ENCODE measurements at regions not wholly inside any gene's neighbourhood (a gene's known extent, or its start where the extent isn't known, plus 50 kb on each side); places are given as distances from the start of the nearest gene placed in this dataset.

GRCh38 chrX:46446727-46447378 lies 98.4 kb downstream of the ZNF674 start (continued):
- TF ChIP-seq CREB3 (CRISPR knock-in tag; IDR thresholded peaks at IDR 0.05) = no peak
- TF ChIP-seq ZNF510 (CRISPR knock-in tag; IDR thresholded peaks at IDR 0.05; ENCODE audit: low read depth) = no peak
- no peak for TF ChIP-seq FOXA3 (CRISPR knock-in tag; IDR thresholded peaks at IDR 0.05)
- no peak for TF ChIP-seq CREBL2 (CRISPR knock-in tag; IDR thresholded peaks at IDR 0.05; ENCODE audit: borderline replicate concordance)
- no peak for TF ChIP-seq SMARCC2 (IDR thresholded peaks at IDR 0.05)

- H3K27me3 ChIP-seq (ENCODE audit: control insufficient read depth in 1 of 2, insufficient read depth in 2 of 2, low read length in 2 of 2) = no peaks in the 10 kb centered on the region
- no TSS peak for BruUV-seq (replicated peaks)
- H3K9me3 ChIP-seq (ENCODE audit: low read length) = no peaks in the 10 kb centered on the region
- no peak overlapping the region for H3K4me3 ChIP-seq (replicated peaks in 1 of 3; ENCODE audit: insufficient read depth in 1 of 3, low read depth in 2 of 3, low read length in 3 of 3)
- ATAC-seq (peak; percentile 16; the same call in 1 of the 3 replicates), FAIRE-seq (no peak), DNase-seq (ENCODE audit: low spot score) (peak; percentile 40)
- no peaks in the 10 kb centered on the region; a peak in 1 of 5 replicates for H3K36me3 ChIP-seq (replicated peaks in 1 of 2; ENCODE audit: control insufficient read depth in 1 of 2, insufficient read depth in 2 of 2, low read length in 2 of 2)
- no peak overlapping the region for H3K4me2 ChIP-seq (ENCODE audit: low read depth, low read length)
- no peak overlapping the region for H3K9ac ChIP-seq (ENCODE audit: insufficient read depth, low read depth, low read length)
- CTCF ChIA-PET (ENCODE audit: low intra/inter-chr PET ratio, low total read pairs) = no interaction called here
- H3K4me1 ChIP-seq (ENCODE audit: insufficient read depth, low read length) = peaks cover 29% of the 10 kb centered on the region
- in situ Hi-C loops (cut with HindIII; ENCODE audit: extremely low pct_ligation_motif_present, low pct_unique_long_range_greater_than_20kb) = no loop called here
- H4K20me1 ChIP-seq (ENCODE audit: insufficient read depth, low read length) = no peaks in the 10 kb centered on the region
- no peak overlapping the region for H2AFZ ChIP-seq (ENCODE audit: low read length)
- POLR2A ChIA-PET = no interaction called here
- H3K27ac ChIP-seq (ENCODE audit: extremely low read length, insufficient read depth, low read length) = no peak overlapping the region
- intact Hi-C loops (cut with micrococcal nuclease; ENCODE audit: unreplicated experiment) = no loop called here
- peaks cover 3% of the 10 kb centered on the region for H3K79me2 ChIP-seq (ENCODE audit: insufficient read depth, low read length)
- TF ChIP-seq ZBTB26 (CRISPR knock-in tag; IDR thresholded peaks at IDR 0.05; ENCODE audit: borderline replicate concordance) (peak; percentile 93), MXD3 (CRISPR knock-in tag; IDR thresholded peaks at IDR 0.05) (no peak), ZNF101 (CRISPR knock-in tag; IDR thresholded peaks at IDR 0.05; ENCODE audit: borderline replicate concordance, low read depth) (no peak), SALL2 (CRISPR knock-in tag; IDR thresholded peaks at IDR 0.05) (no peak), E2F1 (CRISPR knock-in tag; IDR thresholded peaks at IDR 0.05) (no peak), MAFF (IDR thresholded peaks at IDR 0.05; ENCODE audit: low read depth, low read length) (0 out of 2 replicates have a peak, but pooled peaks have one; percentile 22), SAP130 (CRISPR knock-in tag; IDR thresholded peaks at IDR 0.05; ENCODE audit: low read depth) (0 out of 2 replicates have a peak, but pooled peaks have one; percentile 20), TP53 (CRISPR knock-in tag; conservative IDR thresholded peaks at IDR 0.05) (no peak), ZNF276 (CRISPR knock-in tag; IDR thresholded peaks at IDR 0.05; ENCODE audit: low read depth) (no peak), NFE2L2 (IDR thresholded peaks at IDR 0.05; ENCODE audit: low read length) (peak; percentile 71), ZKSCAN1 (IDR thresholded peaks at IDR 0.05; ENCODE audit: low read length) (no peak), ZNF614 (CRISPR knock-in tag; IDR thresholded peaks at IDR 0.05; ENCODE audit: borderline replicate concordance) (no peak)
- TF ChIP-seq, protein P1, sequence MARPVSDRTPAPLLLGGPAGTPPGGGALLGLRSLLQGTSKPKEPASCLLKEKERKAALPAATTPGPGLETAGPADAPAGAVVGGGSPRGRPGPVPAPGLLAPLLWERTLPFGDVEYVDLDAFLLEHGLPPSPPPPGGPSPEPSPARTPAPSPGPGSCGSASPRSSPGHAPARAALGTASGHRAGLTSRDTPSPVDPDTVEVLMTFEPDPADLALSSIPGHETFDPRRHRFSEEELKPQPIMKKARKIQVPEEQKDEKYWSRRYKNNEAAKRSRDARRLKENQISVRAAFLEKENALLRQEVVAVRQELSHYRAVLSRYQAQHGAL (CRISPR knock-in tag; IDR thresholded peaks at IDR 0.05; ENCODE audit: not compliant biosample characterization) = no peak
Observed at GRCh38 chrX:46444011-46444410, 101.2 kb downstream of the ZNF674 start.
